VCaP (cell line): ENCODE measurements at regions not wholly inside any gene's neighbourhood (a gene's known extent, or its start where the extent isn't known, plus 50 kb on each side); places are given as distances from the start of the nearest gene placed in this dataset.

Experiments
- H3K27ac ChIP-seq: fragments of 450-650 bp; 2 replicates; pipeline ENCODE4 v1.5.1; 2017
- TF ChIP-seq, protein P1 (sequence below): fragments of 450-650 bp; conservative IDR thresholded peaks from 2 replicates; pipeline ENCODE4 v1.5.1; 2017; ENCODE audit warnings: mild to moderate bottlenecking, moderate library complexity

DNA sequence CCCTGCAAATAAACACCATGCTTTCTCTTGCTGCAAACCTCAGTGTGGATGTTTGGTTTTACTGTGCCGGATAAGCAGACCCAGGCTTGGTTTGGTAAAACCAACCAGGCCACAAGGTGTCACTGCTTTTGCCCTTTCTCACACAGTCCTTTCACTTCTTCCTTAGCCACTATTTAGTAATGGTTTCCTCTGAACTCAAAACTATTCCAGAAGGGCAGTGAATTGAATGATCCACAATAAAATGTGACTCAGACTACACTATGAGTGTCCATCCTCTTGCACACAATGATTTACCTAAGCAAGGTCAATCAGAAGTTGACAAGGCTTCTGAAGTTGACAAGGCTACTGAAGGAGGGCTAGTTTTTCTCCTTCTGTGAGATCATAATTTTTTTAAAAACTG, 552.4 kb upstream of the CCDC54 start:
- no peak overlapping the region for H3K27ac ChIP-seq
- TF ChIP-seq, protein P1, sequence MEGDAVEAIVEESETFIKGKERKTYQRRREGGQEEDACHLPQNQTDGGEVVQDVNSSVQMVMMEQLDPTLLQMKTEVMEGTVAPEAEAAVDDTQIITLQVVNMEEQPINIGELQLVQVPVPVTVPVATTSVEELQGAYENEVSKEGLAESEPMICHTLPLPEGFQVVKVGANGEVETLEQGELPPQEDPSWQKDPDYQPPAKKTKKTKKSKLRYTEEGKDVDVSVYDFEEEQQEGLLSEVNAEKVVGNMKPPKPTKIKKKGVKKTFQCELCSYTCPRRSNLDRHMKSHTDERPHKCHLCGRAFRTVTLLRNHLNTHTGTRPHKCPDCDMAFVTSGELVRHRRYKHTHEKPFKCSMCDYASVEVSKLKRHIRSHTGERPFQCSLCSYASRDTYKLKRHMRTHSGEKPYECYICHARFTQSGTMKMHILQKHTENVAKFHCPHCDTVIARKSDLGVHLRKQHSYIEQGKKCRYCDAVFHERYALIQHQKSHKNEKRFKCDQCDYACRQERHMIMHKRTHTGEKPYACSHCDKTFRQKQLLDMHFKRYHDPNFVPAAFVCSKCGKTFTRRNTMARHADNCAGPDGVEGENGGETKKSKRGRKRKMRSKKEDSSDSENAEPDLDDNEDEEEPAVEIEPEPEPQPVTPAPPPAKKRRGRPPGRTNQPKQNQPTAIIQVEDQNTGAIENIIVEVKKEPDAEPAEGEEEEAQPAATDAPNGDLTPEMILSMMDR = peak; percentile 68

DNA sequence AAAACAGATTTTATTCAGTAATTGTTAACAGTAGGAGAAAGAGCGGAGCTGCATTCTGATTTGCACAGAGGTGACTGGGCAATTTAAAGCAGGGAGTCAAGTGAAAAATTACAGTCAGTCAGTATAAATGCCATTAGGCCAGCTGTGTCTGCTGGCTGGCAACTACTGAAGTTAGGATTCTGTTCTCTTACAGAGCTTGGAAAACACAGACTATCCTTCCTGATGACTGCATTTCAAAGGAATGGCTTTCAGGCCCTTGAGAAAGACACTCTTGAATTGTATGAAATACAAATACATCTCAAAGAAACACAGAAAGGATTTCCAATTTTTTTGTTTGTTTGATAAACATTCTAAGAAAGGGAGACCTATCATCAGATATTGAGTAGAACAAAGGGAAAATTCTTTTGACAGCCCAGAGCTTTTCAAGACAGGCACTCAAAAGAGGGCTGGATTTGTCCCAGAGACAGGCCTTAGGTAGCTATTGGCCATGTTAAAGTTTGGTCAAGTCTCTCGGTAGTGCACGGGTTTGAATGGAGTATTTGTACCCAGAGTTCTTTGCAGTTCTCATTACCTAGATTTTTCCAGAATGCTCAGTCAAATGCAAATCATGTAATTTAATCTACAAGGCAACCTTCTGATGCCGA, 551.2 kb upstream of the CCDC54 start:
- no peak overlapping the region for H3K27ac ChIP-seq
- TF ChIP-seq, protein P1 = no peak

DNA sequence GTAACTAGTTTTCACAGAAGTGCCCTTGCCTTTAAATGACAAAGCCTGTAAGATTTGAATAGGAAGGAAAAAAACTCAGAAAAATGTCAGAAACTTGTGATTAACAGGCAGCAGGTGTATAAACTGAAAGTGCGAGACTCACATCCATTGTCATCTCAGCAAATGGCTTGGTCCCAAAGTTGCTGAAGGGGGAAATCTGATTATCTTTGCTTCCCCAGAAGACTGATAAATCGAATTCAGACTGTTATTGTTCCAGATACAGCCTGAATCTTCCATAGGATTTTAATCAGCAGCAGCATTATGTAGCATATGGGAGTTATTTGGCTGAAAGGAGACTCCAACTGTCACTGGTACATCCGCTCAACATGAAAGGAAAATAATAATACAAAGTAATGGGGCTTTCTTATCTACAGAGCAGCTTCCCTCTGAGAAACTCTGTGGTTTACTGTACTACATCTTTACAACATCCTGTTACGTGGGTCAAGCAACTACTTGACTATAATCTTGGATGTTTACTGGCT, 550.4 kb upstream of the CCDC54 start:
- H3K27ac ChIP-seq = no peak overlapping the region

DNA sequence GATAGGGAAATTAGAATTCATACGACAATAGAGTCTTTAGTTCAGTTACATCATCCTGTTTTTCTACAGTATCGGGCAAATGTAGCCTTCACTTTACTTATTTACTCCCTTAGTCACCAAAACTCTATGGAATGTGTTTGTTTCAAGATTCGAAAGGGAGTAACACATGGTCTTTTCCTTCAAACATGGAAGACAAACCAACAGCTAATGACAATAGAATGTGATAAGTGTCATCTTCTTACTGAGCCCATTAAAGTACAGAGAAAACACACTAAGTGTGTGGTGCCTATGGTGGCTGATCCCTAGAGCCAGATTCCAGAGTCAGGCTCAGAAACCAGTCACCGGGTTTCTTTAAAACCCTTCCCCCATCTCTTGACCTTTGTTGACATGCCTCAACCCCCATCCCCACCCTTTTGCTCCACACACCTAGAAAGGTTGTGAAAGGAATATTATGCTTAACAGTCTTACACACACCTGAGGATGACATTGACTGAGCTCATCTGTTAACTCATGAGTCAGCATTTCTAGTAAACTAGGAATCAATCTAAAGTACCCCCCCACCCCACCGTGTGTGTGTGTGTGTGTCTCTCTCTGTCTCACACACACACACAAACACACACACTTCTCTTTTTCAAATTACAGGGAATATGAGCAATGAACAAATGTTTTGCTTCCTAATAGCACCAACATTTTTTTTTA, 549.6 kb upstream of the CCDC54 start:
- H3K27ac ChIP-seq = no peak overlapping the region
- TF ChIP-seq, protein P1 = no peak

More for the DNA sequence above, 550.4 kb upstream of the CCDC54 start:
- TF ChIP-seq, protein P1 = no peak

DNA sequence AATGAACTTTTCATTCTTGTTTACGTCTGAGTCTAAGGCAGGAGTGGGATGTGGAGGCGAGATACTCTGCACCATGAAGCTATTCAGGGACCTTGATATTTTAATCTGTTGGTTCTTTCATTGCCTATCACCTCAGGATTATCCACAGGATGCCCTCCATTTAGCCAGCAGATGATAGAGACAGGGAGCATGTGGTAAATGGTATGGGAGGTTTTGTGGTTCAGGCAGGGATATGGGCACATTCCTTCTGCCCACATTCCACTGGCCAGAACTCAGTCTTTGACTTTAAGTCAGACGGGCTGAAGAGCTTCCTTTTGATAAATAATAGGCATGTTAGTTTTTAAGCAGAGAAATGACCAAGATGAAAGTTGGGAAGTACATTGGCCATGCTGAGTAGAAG, 548.0 kb upstream of the CCDC54 start:
- H3K27ac ChIP-seq = no peak overlapping the region
- TF ChIP-seq, protein P1 = no peak

DNA sequence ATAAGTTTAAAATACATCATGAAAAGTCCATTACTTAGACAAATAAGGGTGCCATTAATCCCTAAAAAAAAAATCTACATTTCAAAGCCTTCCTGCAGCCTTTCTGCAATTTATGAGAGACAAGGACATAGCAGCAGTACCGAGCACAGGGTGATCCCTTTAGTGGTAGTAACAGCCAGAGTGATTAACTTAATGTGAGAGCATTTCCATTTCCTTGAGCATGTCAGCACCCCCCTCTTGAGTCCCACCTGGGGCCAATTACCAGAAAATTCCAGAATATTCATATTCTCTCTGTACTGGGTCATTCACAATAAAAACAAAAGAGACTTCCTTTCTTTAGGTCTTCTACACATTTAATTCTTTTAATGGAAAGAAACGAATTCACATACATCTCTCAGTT, 546.9 kb upstream of the CCDC54 start:
- H3K27ac ChIP-seq = no peak overlapping the region
- TF ChIP-seq, protein P1 = no peak

DNA sequence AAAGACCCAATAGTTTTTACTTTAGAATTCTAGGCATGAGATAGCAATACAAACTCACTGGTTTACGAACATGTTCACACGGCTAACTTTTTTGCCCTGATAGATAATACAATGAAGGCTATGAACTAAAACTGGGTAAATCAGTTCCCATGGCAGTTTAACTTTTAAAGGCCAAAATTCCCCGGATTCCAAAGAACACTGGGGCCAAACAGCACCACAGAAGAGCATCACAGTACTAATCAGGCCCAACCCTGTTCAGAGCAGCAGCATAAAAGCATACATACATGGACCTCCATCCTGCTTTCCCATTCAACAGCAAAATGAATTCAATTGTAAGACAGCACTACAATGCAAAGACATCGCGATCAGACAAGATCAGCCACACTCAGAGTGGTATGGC, 540.3 kb upstream of the CCDC54 start:
- H3K27ac ChIP-seq = no peak overlapping the region
- TF ChIP-seq, protein P1 = no peak
